ES-I3 (cell line): ENCODE measurements at regions not wholly inside any gene's neighbourhood (a gene's known extent, or its start where the extent isn't known, plus 50 kb on each side); places are given as distances from the start of the nearest gene placed in this dataset.

Experiments
- H3K36me3 ChIP-seq: 2 replicates; pipeline ENCODE4 v1.6.1; 2013; ENCODE audit warnings: mild to moderate bottlenecking, low read length, control low read depth, moderate library complexity; ENCODE audit not compliant: insufficient read depth
- H3K4me1 ChIP-seq: 2 replicates; pipeline ENCODE4 v1.6.1; 2013; ENCODE audit warnings: mild to moderate bottlenecking, control low read depth, low read length; ENCODE audit not compliant: insufficient read depth
- H3K9ac ChIP-seq: 2 replicates; pipeline ENCODE4 v1.6.1; 2013; ENCODE audit warnings: low read depth, mild to moderate bottlenecking, low read length, moderate library complexity
- H3K9me3 ChIP-seq: 2 replicates; pipeline ENCODE4 v1.6.1; 2013; ENCODE audit warnings: mild to moderate bottlenecking, low read length, moderate library complexity; ENCODE audit not compliant: control insufficient read depth, insufficient read depth

GRCh38 chr9:75408391-75408790, 320.1 kb downstream of the OSTF1 start:
- H3K9ac ChIP-seq, result no peak overlapping the region
- H3K4me1 ChIP-seq, result no peaks in the 10 kb centered on the region
- no peaks in the 10 kb centered on the region for H3K36me3 ChIP-seq
- no peaks in the 10 kb centered on the region for H3K9me3 ChIP-seq

GRCh38 chr9:75410405-75410804, 322.1 kb downstream of the OSTF1 start:
- H3K9ac ChIP-seq, result no peak overlapping the region
- H3K9me3 ChIP-seq, result no peaks in the 10 kb centered on the region
- H3K4me1 ChIP-seq, result no peaks in the 10 kb centered on the region
- H3K36me3 ChIP-seq, result no peaks in the 10 kb centered on the region

- Histone ChIP-seq H3K9me3 (no peaks in the 10 kb centered on the region), H3K4me1 (no peaks in the 10 kb centered on the region), H3K9ac (no peak overlapping the region), H3K36me3 (no peaks in the 10 kb centered on the region)
These were observed 326.3 kb downstream of the OSTF1 start for GRCh38 chr9:75414371-75415160.

- Histone ChIP-seq H3K36me3 (no peaks in the 10 kb centered on the region), H3K9ac (no peak overlapping the region), H3K9me3 (no peaks in the 10 kb centered on the region), H3K4me1 (no peaks in the 10 kb centered on the region)
These were observed 329.2 kb downstream of the OSTF1 start for GRCh38 chr9:75417471-75417870.

- H3K9ac ChIP-seq, result no peak overlapping the region
- no peaks in the 10 kb centered on the region for H3K36me3 ChIP-seq
- H3K9me3 ChIP-seq, result no peaks in the 10 kb centered on the region
- H3K4me1 ChIP-seq, result no peaks in the 10 kb centered on the region
These were observed 330.2 kb downstream of the OSTF1 start for GRCh38 chr9:75418518-75418917.

- no peaks in the 10 kb centered on the region for H3K36me3 ChIP-seq
- no peak overlapping the region for H3K9ac ChIP-seq
- H3K9me3 ChIP-seq, result no peaks in the 10 kb centered on the region
- H3K4me1 ChIP-seq, result no peaks in the 10 kb centered on the region
These were observed 334.7 kb downstream of the OSTF1 start for GRCh38 chr9:75422944-75423522.

- Histone ChIP-seq H3K9me3 (no peaks in the 10 kb centered on the region), H3K4me1 (no peaks in the 10 kb centered on the region), H3K36me3 (no peaks in the 10 kb centered on the region), H3K9ac (no peak overlapping the region)
These were observed 341.5 kb downstream of the OSTF1 start for GRCh38 chr9:75429531-75430475.

- H3K36me3 ChIP-seq, result no peaks in the 10 kb centered on the region
- H3K9ac ChIP-seq, result no peak overlapping the region
- H3K4me1 ChIP-seq, result no peaks in the 10 kb centered on the region
- no peaks in the 10 kb centered on the region for H3K9me3 ChIP-seq
These were observed 343.1 kb downstream of the OSTF1 start for GRCh38 chr9:75431375-75431774.

- Histone ChIP-seq H3K36me3 (no peaks in the 10 kb centered on the region), H3K9me3 (no peaks in the 10 kb centered on the region), H3K9ac (no peak overlapping the region)
These were observed 344.1 kb downstream of the OSTF1 start for GRCh38 chr9:75432386-75432785.

GRCh38 chr9:75432888-75433287, 344.6 kb downstream of the OSTF1 start:
- Histone ChIP-seq H3K4me1 (no peaks in the 10 kb centered on the region), H3K9me3 (no peaks in the 10 kb centered on the region), H3K9ac (no peak overlapping the region), H3K36me3 (no peaks in the 10 kb centered on the region)

More at GRCh38 chr9:75432386-75432785, 344.1 kb downstream of the OSTF1 start:
- no peaks in the 10 kb centered on the region for H3K4me1 ChIP-seq

- no peaks in the 10 kb centered on the region for H3K9me3 ChIP-seq
- H3K9ac ChIP-seq, result no peak overlapping the region
These were observed 350.4 kb downstream of the OSTF1 start for GRCh38 chr9:75438716-75439115.

GRCh38 chr9:75440914-75441313, 352.6 kb downstream of the OSTF1 start:
- H3K9ac ChIP-seq, result no peak overlapping the region
- H3K9me3 ChIP-seq, result no peaks in the 10 kb centered on the region; the same call in 1 of the 2 replicates
- no peaks in the 10 kb centered on the region for H3K36me3 ChIP-seq
- no peaks in the 10 kb centered on the region for H3K4me1 ChIP-seq

More at GRCh38 chr9:75438716-75439115, 350.4 kb downstream of the OSTF1 start:
- H3K36me3 ChIP-seq, result no peaks in the 10 kb centered on the region
- no peaks in the 10 kb centered on the region for H3K4me1 ChIP-seq

GRCh38 chr9:75445144-75445543, 356.8 kb downstream of the OSTF1 start:
- Histone ChIP-seq H3K9me3 (no peaks in the 10 kb centered on the region; the same call in 1 of the 2 replicates), H3K9ac (no peak overlapping the region), H3K4me1 (0 out of 2 replicates have a peak, but pooled peaks cover under 1% of the 10 kb centered on the region), H3K36me3 (no peaks in the 10 kb centered on the region)

- Histone ChIP-seq H3K4me1 (0 out of 2 replicates have a peak, but pooled peaks cover 7% of the 10 kb centered on the region), H3K9me3 (no peaks in the 10 kb centered on the region; the same call in 1 of the 2 replicates), H3K36me3 (no peaks in the 10 kb centered on the region), H3K9ac (no peak overlapping the region)
These were observed 359.0 kb downstream of the OSTF1 start for GRCh38 chr9:75447281-75447680.
